Body of pancreas (tissue), 4 donors: ENCODE measurements at regions not wholly inside any gene's neighbourhood (a gene's known extent, or its start where the extent isn't known, plus 50 kb on each side); places are given as distances from the start of the nearest gene placed in this dataset.

Experiments
- POLR2A ChIP-seq, 3 donors: fragments of 450-650 bp; IDR thresholded peaks; one replicate each; pipeline ENCODE4 v1.6.1; 2016; ENCODE audit warnings: antibody characterized with exemption in 3 of 3, mild to moderate bottlenecking in 2 of 3
- TF ChIP-seq, protein P1 (sequence below), 7 experiments: fragments of 450-650 bp in 4 of 7; fragments of 200-600 bp in 3 of 7; sonication (generic) in 3 of 7; IDR thresholded peaks; one replicate each; pipeline ENCODE4 v1.5.1; 2016 to 2019; ENCODE audit warnings: antibody characterized with exemption in 7 of 7

DNA sequence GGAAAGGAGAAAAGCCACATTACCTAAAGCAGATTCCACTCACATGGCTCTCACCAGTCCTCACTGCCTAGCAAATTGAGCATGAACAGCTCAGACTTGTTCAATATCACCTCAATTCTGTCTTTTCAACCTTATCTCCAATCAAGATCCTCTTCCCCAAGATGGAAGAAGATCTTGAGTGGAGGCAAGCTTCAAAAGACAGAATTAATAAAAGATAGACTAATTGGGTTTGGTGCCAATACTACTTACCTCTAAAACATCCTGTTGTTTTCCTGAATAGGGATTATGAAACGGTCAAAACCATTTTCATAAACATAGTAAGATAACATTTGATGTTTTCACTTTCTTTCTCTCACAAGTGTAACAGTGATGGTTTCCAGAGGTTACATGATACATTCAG is 349.2 kb upstream of the PLD5 start:
- TF ChIP-seq, protein P1, sequence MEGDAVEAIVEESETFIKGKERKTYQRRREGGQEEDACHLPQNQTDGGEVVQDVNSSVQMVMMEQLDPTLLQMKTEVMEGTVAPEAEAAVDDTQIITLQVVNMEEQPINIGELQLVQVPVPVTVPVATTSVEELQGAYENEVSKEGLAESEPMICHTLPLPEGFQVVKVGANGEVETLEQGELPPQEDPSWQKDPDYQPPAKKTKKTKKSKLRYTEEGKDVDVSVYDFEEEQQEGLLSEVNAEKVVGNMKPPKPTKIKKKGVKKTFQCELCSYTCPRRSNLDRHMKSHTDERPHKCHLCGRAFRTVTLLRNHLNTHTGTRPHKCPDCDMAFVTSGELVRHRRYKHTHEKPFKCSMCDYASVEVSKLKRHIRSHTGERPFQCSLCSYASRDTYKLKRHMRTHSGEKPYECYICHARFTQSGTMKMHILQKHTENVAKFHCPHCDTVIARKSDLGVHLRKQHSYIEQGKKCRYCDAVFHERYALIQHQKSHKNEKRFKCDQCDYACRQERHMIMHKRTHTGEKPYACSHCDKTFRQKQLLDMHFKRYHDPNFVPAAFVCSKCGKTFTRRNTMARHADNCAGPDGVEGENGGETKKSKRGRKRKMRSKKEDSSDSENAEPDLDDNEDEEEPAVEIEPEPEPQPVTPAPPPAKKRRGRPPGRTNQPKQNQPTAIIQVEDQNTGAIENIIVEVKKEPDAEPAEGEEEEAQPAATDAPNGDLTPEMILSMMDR (IDR thresholded peaks at IDR 0.05) = no peak
- TF ChIP-seq POLR2A (IDR thresholded peaks at IDR 0.05) = no peak
